ENCODE measurements at regions not wholly inside any gene's neighbourhood (a gene's known extent, or its start where the extent isn't known, plus 50 kb on each side); places are given as distances from the start of the nearest gene placed in this dataset.

GRCh38 chr13:105074755-105075154 lies 1460.7 kb downstream of the EFNB2 start:
- no peak for TF ChIP-seq ZNF274 (IDR thresholded peaks at IDR 0.05; ENCODE audit: low read depth, low read length)
- TF ChIP-seq SUZ12 (IDR thresholded peaks at IDR 0.05; ENCODE audit: extremely low read depth, insufficient read depth, insufficient read length), result no peak
- no peak for TF ChIP-seq YY1 (IDR thresholded peaks at IDR 0.05; ENCODE audit: insufficient read depth, insufficient read length)
